Colonic mucosa (tissue), 4 donors: ENCODE measurements at regions not wholly inside any gene's neighbourhood (a gene's known extent, or its start where the extent isn't known, plus 50 kb on each side); places are given as distances from the start of the nearest gene placed in this dataset.

Experiments used
- DNase-seq: peaks from one replicate; pipeline ENCODE4 v3.0.0-alpha.2; 2020
- H3K27ac ChIP-seq: fragments of 200-600 bp; one replicate; pipeline ENCODE4 v1.8.0; 2021
- H3K27me3 ChIP-seq: fragments of 200-600 bp; one replicate; pipeline ENCODE4 v1.8.0; 2021
- H3K36me3 ChIP-seq: fragments of 200-600 bp; one replicate; pipeline ENCODE4 v1.8.0; 2021
- H3K4me1 ChIP-seq: fragments of 200-600 bp; one replicate; pipeline ENCODE4 v1.8.0; 2021; ENCODE audit warnings: mild to moderate bottlenecking
- H3K4me3 ChIP-seq: fragments of 200-600 bp; one replicate; pipeline ENCODE4 v1.8.0; 2021
- H3K9ac ChIP-seq, 2 donors: one replicate each; pipeline ENCODE4 v1.7.0; 2013; ENCODE audit warnings: control low read depth in 2 of 2, low read depth in 2 of 2, low read length in 2 of 2
- H3K9me3 ChIP-seq: fragments of 200-600 bp; one replicate; pipeline ENCODE4 v1.8.0; 2021
- CTCF ChIP-seq: fragments of 200-600 bp; IDR thresholded peaks from one replicate; pipeline ENCODE4 v1.8.0; 2022; ENCODE audit warnings: antibody characterized with exemption, mild to moderate bottlenecking
- intact Hi-C: fragments of 100-400 bp; cut with DNase I; formaldehyde crosslinking; loops from one replicate; pipeline ENCODE4 v1.14.1; 2022
- donor health status: healthy.
- donor health status: DM: no; HTN: no; CAD: no.
- donor health status: DM: no; HTN: no; CAD: no.

GRCh38 chr16:72666267-72666666 lies 381.7 kb downstream of the ZFHX3 start:
- TF ChIP-seq CTCF = no peak
- Histone ChIP-seq H3K27me3 (no peaks in the 10 kb centered on the region), H3K27ac (no peak overlapping the region), H3K36me3 (no peaks in the 10 kb centered on the region), H3K4me3 (no peak overlapping the region), H3K4me1 (no peaks in the 10 kb centered on the region), H3K9me3 (no peaks in the 10 kb centered on the region), H3K9ac (no peak overlapping the region)
- intact Hi-C loops = no loop called here
- no peak for DNase-seq

- Histone ChIP-seq H3K27ac (no peak overlapping the region), H3K4me3 (peak overlapping the region; percentile 96), H3K36me3 (no peaks in the 10 kb centered on the region), H3K4me1 (no peaks in the 10 kb centered on the region), H3K27me3 (no peaks in the 10 kb centered on the region), H3K9ac (no peak overlapping the region), H3K9me3 (no peaks in the 10 kb centered on the region)
- no peak for TF ChIP-seq CTCF
- no peak for DNase-seq
- intact Hi-C loops = no loop called here
Measured at GRCh38 chr16:72665701-72666100, 382.2 kb downstream of the ZFHX3 start.

- TF ChIP-seq CTCF = no peak
- H3K4me1 ChIP-seq = no peaks in the 10 kb centered on the region
- no peaks in the 10 kb centered on the region for H3K27me3 ChIP-seq
- DNase-seq = peak; percentile 98
- H3K9me3 ChIP-seq = no peaks in the 10 kb centered on the region
- H3K36me3 ChIP-seq = no peaks in the 10 kb centered on the region
- peak overlapping the region; percentile 44 to 60 for H3K9ac ChIP-seq
- peak overlapping the region; percentile 96 for H3K4me3 ChIP-seq
- H3K27ac ChIP-seq = peak overlapping the region; percentile 37
- intact Hi-C loops = no loop called here
Measured at GRCh38 chr16:72664509-72665408, 383.2 kb downstream of the ZFHX3 start.

GRCh38 chr16:72664056-72664508 lies 383.8 kb downstream of the ZFHX3 start:
- H3K4me3 ChIP-seq = peak overlapping the region; percentile 96
- H3K36me3 ChIP-seq = no peaks in the 10 kb centered on the region
- H3K9ac ChIP-seq = peak overlapping the region; percentile 44 to 48
- H3K27ac ChIP-seq = no peak overlapping the region
- H3K27me3 ChIP-seq = no peaks in the 10 kb centered on the region
- no peaks in the 10 kb centered on the region for H3K4me1 ChIP-seq
- H3K9me3 ChIP-seq = no peaks in the 10 kb centered on the region
- DNase-seq = no peak
- TF ChIP-seq CTCF = no peak
- intact Hi-C loops = no loop called here

GRCh38 chr16:72658888-72659717 lies 388.8 kb downstream of the ZFHX3 start:
- Histone ChIP-seq H3K4me1 (no peaks in the 10 kb centered on the region), H3K36me3 (no peaks in the 10 kb centered on the region), H3K9me3 (no peaks in the 10 kb centered on the region), H3K27ac (no peak overlapping the region), H3K4me3 (no peak overlapping the region), H3K9ac (no peak overlapping the region), H3K27me3 (no peaks in the 10 kb centered on the region)
- no peak for DNase-seq
- intact Hi-C loops = no loop called here
- no peak for TF ChIP-seq CTCF
